Hippocampal formation (tissue), 2 donors: ENCODE measurements at regions not wholly inside any gene's neighbourhood (a gene's known extent, or its start where the extent isn't known, plus 50 kb on each side); places are given as distances from the start of the nearest gene placed in this dataset.

Source experiments
- DNase-seq, 2 donors: peaks; one replicate each; lab custom pipeline; 2025; lab: John Stamatoyannopoulos, UW

- no peak for DNase-seq
Measured at GRCh38 chr22:26893173-26894110, 236.1 kb downstream of the MIAT start.

- DNase-seq = no peak
Measured at GRCh38 chr22:26894362-26894761, 237.0 kb downstream of the MIAT start.

- no peak for DNase-seq
Measured at GRCh38 chr22:26894766-26895485, 237.5 kb downstream of the MIAT start.

- DNase-seq = no peak
Measured at GRCh38 chr22:26897384-26897783, 240.0 kb downstream of the MIAT start.

GRCh38 chr22:26898946-26899605 lies 241.7 kb downstream of the MIAT start:
- DNase-seq = no peak

GRCh38 chr22:26900787-26901186 lies 243.4 kb downstream of the MIAT start:
- no peak for DNase-seq

- DNase-seq = no peak
Measured at GRCh38 chr22:26901198-26901816, 243.9 kb downstream of the MIAT start.

GRCh38 chr22:26902401-26903029 lies 245.1 kb downstream of the MIAT start:
- DNase-seq = no peak

- DNase-seq = no peak
Measured at GRCh38 chr22:26903030-26903856, 245.9 kb downstream of the MIAT start.

- no peak for DNase-seq
Measured at GRCh38 chr22:26904483-26904882, 247.1 kb downstream of the MIAT start.

- DNase-seq = no peak
Measured at GRCh38 chr22:26905076-26905475, 247.7 kb downstream of the MIAT start.

- no peak for DNase-seq
Measured at GRCh38 chr22:26905640-26906039, 248.3 kb downstream of the MIAT start.

GRCh38 chr22:26906464-26906863 lies 249.1 kb downstream of the MIAT start:
- DNase-seq = no peak

- DNase-seq = no peak
Measured at GRCh38 chr22:26907366-26907765, 250.0 kb downstream of the MIAT start.

- DNase-seq = no peak
Measured at GRCh38 chr22:26910845-26911244, 253.5 kb downstream of the MIAT start.

GRCh38 chr22:26912655-26913345 lies 255.4 kb downstream of the MIAT start:
- no peak for DNase-seq

GRCh38 chr22:26914519-26915185 lies 257.3 kb downstream of the MIAT start:
- DNase-seq = no peak

GRCh38 chr22:26916236-26916635 lies 258.8 kb downstream of the MIAT start:
- DNase-seq = no peak

GRCh38 chr22:26918226-26918625 lies 260.8 kb downstream of the MIAT start:
- no peak for DNase-seq

- no peak for DNase-seq
Measured at GRCh38 chr22:26921726-26922125, 264.3 kb downstream of the MIAT start.
